HS-5 (cell line): ENCODE measurements at regions not wholly inside any gene's neighbourhood (a gene's known extent, or its start where the extent isn't known, plus 50 kb on each side); places are given as distances from the start of the nearest gene placed in this dataset.
"Not testable (repeated sequence)": the region's sequence is repeated elsewhere in the genome, so short reads cannot be mapped to it uniquely, and the experiment has no call there.

Experiments used
- DNase-seq: peaks from one replicate; pipeline ENCODE4 v3.0.0-alpha.2; 2012; ENCODE audit warnings: low read depth

DNA sequence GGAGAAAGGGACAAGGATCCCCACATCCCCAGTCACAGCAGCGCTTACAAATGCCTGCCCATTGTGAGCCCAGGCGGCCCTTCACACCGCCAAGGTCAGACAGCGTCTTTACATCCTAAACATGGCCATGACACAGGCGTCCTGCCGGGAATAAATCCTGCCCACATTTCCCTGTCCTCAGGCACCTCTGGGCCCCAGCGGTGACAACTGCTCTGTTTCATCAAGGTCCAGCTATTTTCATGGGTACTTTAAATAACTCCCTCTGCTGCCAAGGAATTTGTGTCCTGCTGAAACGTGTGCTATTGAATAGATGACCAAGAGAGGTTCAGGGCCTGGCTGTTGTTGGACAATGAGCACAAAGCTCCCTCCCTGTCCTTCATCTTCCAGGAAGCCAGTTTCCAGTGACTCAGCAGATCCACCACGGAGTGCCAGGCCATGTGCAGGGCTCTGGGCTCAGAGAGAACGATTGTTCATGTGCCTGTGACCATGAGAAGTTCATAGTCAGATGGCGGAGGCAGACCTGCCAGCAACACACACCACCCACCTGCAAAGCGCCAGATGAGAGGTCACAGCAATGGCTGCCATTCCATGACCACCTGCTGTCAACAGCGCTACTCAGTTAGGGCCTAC lies 195.8 kb downstream of the MATN1 start:
- no peak for DNase-seq

DNA sequence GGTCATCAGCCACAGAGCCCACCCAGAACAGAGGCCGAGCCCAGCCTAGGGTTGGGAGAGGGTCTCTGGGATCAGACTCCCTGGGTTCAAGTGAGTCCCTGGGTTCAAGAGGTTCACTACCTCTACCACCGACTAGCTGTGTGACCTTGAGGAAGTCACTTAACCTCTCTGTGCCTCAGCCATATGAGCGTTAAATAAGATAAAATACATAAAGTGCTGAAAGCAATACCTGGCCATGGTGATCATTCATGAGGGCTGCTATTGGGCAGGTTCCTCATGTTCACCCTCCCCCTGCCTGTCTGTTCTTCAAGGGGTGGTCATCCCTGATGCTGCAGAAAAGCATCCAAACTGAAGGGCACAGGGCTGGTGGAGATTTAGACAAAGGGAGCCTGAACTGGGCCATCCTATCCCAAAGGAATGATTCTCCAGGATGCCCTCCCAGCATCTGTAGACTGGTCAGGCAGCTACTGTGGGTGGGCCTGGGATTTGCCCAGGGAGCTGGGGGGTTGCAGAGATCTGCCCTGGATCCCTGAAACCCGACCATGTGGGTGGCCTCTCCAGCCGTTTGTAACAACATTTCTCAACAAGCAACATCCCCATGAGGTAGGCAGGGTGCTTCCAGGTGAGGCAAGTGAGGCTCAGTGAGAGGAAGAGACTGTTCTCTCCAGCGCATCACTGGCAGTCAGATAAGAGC lies 196.6 kb downstream of the MATN1 start:
- DNase-seq = no peak

DNA sequence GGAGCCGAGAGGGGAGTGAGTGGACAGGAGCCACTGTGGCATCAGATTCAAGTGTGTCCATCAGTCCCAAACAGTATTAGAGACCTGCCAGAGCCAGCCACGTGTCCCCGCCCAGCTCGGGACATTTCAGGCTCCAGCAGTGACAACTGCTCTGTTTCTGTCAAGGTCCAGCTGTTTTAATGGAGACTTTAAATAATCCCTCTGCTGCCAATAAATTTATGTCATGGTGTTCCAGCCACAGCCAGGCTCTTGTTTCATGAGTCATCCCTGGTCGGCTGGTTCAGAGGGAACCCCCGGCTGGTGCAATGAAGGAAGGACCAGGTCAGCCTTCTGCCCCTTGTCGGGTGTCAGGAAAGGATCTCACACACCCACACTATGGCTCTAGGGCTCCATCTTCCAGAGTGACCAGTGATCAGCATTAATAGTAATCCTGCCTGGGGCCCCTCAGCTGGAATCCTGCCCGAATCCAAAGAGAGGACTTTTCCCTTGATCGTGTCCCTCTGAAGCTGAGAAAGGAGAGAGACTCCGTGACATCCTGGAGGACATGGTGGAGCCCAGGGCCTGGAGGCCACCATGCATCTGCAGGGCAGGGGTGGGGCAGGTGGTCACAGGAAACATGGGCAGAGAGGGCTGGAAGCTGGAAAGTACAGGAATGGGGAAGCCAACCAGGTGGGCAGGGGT lies 197.3 kb downstream of the MATN1 start:
- peak; percentile 64 for DNase-seq

DNA sequence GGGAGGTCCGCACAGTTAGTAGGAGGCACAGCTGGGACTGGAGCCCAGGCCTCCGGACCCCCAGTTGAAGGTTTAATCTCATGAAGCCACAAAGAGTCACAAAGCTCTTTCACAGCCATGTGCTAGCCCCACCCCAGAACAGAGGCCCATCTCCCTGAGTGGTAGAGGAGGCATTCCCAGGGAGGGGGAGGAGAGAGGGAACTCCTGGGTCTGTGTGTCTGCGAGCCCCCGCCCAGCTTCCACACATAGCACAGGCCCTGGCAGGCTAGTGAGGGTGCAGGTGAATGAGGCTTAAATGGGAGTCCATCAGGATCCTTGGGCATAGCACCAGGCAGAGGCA lies 197.8 kb downstream of the MATN1 start:
- no peak for DNase-seq

DNA sequence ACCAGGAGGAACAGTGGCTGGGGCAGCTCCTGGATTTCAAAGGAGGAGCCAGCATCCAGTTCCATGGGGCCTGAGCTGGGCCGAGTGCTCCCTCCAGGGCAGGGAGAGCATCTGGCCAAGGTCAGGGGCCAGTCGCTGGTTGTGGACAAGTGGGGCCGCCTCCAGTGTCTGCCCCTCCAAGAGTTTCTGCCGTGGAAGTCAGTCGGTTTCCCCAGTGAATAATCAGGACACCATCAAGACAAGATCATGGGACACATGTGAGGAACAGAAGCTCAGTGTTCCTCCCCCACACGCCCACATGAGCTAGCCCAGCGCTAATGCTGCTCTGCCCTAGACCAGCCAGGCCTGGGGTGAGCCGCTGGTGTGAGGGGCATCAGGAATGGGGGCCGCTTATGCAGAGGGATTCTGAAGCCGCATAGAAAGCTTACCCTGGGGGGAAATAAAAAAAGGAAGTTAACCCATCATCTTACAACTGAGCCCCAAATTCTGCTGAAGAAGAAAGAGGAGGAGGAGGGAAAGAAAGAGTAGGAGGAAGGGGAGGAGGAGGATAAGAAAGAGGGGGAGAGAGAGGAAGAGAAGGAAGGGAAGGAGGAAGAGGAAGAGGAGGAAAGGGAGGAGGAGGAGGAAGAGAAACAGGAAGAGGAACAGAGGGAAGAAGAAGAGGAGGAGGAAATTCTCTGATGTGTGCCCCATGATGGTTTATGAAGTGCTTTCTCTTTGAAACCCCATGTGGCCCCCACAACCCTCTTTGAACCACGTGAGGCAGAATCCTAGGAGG lies 198.4 kb downstream of the MATN1 start:
- no peak for DNase-seq

DNA sequence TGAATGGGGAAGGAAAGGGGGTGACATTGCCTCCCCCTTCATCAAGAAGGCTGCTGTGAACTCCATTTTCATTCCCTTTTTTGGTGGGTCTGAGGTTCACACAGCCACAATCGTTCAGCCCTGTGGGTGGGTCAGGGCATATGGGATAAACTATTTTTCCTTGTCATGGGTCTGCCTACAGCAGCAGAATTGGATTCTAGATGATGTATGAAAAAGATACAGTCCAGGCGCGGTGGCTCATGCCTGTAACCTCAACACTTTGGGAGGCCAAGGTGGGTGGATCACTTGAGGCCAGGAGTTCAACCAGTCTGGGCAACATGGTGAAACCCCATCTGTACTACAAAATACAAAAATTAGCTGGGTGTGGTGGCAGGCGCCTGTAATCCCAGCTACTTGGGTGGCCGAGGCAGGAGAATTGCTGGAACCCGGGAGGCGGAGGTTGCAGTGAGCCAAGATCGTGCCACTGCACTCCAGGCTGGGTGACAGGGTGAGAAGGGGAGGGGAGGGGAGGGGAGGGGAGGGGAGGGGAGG lies 199.3 kb downstream of the MATN1 start:
- DNase-seq = not testable (repeated sequence)

DNA sequence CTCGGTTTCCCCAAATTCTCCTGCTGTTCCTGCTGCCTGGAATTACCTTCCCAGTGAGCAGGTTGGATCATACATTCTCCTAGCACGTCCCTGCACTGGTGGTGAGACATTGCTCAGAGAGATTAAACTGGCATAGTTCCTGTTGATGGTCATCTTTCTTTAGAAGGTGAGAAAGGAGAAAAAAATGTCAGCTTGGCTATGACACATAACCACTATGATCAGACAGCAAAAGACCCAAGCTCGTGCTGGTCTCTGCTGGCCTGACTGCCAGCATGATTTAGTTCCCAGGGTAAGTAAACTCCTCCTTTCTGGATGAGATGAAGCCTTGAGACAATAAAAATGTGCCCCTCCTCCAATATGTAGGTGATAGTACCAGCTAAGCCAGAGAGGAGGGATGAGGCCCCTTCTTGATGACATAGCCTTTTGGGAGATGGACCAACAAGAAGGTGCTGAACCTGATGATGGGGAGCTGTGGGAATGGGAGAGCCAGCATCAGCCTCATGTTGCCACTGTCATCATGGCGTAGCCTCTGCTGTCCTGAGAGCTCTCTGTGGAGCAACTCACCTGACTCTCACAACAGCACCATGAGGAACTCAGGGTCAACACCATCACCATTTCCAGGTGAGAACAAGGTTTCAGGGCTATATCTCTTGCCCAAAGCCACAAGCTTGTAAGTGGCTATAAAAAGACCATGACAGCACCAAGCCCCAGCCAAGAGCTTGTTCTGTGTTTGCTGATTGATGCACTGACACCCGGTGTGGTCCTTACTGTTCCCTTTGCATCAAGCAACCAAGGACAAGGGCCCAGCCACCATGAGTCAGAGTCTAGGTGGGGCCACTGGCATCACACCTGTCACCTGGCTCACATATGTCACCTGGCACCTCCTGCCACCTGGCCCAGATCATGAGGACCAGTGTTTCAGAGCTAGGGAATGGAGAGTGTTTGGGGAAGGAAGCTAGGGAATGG lies 200.0 kb downstream of the MATN1 start:
- DNase-seq = peak; percentile 93

DNA sequence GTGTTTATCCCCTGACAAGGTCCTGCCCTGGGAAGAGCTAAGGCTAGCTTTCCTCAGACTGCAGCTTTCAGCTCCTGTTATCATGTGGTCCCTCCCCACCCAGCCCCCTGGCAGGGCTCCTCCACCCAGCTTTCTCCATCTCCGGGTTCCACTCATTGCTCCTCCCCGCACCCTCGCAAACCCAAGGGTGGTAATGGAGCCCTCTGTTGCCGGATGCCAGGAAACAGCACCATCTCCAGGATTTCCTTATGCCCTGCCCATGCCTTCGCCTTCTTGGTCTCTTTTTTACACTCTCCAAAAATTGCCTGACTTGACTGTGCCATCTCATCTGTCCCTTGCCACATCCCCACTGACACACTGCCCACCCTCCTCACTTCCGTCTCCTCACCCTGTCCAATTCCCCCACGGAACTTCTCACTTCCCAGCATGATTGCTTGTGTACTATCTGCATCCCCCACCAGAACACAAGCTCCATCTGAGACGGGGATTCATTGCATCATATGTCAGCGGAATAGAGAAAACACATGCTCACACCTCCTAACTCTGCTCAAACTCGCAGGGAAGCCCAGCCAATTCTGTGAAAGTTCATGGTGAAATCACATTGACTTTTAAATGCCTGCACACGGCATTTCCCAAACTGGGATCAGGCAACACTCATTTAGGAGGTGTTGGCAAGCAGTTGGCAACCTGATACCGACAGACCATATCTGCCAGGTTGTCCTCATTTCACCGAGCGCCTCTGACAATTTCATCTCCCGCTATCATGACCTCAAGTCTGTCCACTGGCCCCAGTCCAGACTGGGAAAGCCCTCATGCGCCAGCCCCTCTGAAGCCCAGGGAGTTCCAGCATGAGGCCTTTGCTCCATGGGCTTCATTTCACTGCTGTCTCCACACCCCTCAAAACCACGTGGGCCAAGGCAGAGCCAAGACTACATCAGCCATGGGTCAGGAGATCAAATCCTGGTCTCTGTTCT lies 201.1 kb downstream of the MATN1 start:
- no peak for DNase-seq

DNA sequence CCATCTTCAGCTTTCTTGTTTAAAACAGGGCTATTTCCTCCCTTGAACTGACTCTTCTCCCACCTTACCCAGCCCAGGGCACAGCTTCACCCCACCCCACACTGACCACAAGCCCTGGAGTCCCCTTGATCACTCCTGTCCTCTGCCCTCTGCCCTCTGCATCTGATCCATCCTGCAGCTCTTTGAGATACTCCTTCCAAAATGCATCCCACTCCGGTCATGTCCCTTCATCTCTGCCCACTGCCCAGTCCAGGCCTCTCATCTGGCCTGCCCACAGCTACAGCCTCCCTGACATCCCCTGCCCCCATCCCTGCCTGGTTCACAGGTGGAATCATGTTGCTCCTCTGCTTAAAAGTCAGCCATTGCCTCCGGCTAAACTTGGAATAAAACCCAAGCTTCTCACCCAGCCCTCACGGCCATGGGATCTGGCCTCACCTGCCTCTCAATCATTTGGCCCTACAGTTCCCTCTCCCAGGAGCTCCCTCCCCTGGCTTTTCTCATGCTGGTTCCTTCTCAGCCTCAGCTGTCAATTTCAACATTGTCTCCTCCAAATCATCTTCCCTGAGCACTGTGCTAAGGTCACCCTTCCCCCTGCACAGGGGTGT lies 202.0 kb downstream of the MATN1 start:
- no peak for DNase-seq

DNA sequence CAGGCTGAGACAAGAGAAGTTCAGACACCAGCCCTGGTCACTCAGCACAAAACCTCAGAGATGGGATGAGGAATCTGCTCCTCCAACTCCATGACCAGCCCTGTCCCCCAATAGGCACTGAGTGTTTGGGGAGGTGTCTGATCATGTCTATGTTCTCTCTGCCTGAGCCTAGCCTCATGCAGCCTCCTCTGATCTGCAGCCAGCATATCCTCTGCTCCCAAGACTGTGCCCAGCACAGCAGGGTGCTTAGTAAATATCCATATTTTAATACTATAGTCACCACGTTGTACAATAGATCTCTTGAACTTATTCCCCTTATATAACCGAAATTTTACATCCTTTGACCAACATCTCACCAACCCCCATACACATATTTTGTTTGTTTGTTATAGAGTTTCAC lies 202.9 kb downstream of the MATN1 start:
- DNase-seq = no peak

DNA sequence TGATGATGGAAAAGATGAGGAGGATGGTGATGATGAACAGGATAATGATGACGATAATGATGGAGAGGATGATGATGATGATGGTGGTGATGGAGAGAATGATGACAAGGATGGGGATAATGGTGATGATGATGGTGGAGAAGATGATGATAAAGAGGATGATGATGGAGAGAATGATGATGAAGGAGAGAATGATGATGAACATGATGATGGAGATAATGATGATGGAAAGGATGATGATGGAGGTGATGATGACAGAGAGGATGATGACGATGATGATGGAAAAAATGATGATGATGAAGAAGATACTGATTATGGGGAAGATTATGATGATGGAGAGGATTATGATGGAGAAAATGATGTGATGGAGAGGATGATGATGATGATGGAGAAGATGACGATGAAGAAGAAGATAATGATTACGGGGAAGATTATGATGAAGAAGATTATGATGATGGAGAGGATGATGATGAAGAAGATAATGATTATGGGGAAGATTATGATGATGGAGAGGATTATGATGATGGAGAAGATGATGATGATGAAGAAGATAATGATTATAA lies 204.1 kb downstream of the MATN1 start:
- DNase-seq = no peak

DNA sequence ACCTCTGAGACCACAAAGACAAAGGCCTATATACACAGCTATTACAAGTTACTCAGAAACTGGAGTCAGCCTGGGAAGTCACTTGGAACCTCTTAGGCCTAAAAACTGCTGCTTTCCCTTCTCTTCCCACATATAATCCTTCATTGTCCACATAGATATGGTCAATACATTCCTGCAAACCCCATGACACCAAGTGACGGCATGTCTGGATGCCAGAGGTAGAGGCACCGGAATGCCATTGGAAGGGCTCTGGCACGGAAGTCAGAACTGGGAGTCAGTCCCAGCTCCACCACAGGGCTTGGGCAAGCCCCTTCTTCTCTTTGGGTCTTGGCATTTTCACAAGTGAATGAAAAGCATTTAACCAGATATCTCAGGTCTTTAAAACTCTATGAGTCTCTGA lies 204.7 kb downstream of the MATN1 start:
- no peak for DNase-seq

DNA sequence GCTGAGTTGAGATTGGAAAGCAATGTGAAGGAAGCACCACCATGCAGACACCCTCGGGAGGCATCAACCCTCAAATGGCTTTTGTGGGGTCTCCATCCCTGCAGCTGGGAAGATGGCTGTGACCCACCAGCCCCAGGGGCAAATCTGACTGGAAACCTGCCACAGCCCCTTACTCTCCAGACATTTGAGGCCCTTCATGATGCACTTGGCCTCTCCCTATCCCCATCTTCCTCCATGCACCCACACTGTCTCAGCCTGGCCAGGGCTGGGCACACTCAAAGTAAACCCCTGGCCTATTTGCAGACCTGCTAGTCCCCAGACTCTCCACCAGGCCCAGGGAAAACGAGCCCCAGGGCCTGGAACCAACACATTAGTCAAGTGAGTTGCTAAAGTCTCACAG lies 205.2 kb downstream of the MATN1 start:
- DNase-seq = no peak

DNA sequence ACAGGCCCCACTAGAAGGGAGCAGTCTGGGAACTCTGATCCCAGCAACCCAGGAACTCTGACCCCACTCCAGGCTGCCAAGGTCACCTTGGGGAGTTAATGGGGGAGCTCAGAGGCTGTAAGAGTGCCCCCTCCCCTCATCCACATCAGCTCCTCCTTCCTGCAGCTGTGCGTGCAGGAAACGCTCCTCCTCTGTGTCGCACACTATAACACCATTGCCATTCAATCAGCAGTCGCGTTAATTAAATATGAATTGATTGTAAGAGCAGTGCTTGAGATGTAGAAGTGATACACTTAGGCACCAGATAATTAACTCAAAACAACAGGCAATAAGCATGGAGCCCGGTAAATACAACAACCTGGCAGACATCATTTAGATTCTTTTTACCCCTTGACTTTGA lies 205.7 kb downstream of the MATN1 start:
- DNase-seq = not testable (repeated sequence)

DNA sequence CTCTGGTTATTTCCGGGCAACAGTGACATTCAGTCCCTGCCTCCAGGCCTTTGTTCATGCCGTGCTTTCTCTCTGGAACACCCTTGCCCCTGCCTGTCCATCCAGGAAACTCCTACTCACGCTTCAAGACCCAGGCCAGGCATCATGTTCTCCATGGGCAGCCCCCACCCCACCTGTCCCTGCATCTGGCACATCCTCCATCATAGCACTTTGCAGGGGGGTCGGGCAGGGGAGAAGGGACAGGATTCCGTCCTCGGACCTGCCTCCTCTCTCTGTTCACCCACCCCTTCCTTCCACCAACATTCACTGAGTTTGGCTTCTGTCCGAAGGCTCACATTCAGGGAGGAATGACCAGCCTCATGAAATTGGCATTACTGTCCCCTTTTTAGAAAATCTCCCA lies 206.1 kb downstream of the MATN1 start:
- not testable (repeated sequence) for DNase-seq

DNA sequence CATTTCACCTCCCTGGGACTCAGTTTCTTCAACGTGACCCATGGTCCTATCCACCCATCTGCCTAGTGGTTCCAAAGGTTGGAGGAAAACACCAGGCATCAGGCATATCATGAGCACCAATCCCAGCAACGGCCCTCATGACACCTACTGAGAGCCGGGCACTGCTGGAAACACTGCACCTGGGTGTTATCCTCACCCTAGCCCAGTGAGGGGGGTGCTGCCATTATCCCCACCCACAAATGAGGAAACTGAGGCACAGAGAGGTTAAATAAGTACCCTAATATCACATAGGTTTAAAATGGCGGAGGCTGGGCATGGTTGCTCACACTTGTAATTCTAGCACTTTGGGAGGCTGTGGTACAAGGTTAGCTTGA lies 206.9 kb downstream of the MATN1 start:
- no peak for DNase-seq

DNA sequence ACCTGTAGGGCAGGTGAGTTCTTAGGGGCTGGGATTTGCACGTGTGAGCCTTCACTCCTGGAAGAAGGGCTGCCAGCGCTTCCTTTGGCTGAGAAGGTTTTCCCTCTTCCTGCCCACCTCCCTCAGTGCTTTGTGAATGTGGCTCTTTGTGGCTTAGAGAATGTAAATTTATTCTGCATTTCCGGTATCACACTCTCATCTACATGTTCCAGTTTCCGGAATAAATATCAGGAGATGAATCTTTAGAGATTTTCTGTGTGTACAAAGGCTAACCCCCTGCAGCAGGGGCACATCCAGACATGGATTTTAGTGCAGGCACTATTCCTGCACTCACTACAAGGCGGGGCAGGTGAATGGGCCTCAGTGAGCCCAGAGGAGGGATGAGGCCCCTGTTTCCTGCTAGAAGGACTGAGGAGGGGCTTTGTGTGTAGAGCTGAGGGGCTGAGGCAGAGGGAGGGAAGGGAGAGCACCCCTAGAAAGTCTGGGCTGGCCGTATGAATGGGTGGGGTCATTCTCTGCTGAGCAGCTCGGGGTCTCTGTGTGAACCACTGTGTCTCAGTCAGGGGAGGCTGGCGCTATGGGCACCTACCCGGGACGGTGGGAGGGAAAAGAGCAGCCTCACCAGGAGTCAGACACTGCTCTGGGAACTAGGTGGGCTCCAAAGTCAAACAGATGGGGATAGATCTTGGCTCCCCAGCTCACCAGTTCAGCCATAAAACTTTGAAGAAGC lies 207.5 kb downstream of the MATN1 start:
- no peak for DNase-seq

DNA sequence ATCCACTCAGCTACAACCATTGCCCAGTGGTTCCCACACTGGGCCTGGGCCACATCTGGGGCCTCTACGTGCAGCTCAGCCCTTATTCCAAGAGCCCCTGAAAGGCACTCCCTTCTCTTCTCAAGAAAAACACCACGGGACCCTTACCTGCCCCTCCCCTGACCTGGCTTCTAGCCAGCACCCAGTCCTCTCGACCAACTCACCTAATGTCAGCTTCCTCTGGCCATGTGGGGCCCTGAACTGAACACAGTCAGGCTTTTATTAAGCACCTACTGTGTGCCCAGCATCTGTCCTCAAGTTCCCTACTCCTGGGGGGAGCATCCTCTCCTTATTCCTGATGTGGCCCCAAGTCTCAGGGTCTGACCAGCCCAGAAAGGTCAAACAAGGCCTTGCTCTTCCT lies 208.4 kb downstream of the MATN1 start:
- no peak for DNase-seq
